GM18858 (cell line): ENCODE measurements at regions not wholly inside any gene's neighbourhood (a gene's known extent, or its start where the extent isn't known, plus 50 kb on each side); places are given as distances from the start of the nearest gene placed in this dataset.

Experiments used
- ATAC-seq: cut with Tn5 transposase; IDR thresholded peaks from one replicate; pipeline ENCODE4 v1.9.1; 2021; ENCODE audit not compliant: unreplicated experiment

DNA sequence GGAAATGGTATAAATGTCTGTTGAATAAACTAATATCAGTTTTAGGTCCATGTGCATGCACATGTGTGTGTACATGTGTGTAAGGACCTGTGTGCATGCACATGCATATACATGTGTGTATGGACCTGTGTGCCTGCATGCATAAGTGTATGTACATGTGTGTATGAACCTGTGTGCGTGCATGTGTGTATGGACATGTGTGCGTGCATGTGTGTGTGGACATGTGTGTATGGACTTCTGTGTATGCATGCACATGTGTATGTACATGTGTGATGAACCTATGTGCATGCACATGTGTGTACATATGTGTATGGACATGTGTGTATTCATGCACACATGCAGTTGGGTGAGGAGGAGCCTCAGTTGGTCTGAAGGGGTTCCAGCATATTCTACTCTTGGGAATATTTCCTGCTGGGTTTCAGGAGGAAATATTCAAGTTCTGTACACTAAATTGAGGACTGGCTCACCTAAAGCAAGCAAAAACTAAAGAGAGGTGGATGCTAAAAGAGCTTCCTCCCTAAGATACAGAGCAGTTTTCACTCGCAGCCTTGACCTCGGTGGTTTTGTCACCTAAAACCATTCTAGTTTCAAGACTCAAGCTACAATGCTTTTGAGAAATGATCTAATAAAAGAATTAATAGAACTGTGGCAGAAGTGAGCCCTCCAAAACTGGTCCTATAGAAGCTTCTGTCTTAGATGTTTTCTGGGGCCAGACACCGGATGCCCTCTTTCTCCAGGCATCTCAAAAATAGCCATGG, 742.8 kb downstream of the MAFB start:
- no peak for ATAC-seq

DNA sequence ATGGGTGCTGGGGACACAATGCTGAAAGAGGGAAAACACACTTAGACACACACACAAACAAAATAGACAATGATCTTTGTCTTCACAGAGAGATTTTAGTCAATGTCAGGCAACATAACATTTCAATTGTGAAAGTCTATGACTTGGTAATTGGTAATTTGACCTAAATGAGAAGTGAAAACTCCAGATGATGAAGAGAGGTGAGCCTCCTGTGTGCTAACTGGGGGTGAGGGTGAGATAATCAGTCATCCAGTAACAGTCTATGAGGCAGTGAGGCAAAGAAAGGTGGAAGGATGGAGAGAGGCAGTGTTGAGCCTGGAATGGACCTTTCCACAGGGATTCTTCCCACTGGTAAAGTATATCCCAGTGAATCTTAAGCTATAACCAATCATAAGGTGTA, 744.2 kb downstream of the MAFB start:
- no peak for ATAC-seq

DNA sequence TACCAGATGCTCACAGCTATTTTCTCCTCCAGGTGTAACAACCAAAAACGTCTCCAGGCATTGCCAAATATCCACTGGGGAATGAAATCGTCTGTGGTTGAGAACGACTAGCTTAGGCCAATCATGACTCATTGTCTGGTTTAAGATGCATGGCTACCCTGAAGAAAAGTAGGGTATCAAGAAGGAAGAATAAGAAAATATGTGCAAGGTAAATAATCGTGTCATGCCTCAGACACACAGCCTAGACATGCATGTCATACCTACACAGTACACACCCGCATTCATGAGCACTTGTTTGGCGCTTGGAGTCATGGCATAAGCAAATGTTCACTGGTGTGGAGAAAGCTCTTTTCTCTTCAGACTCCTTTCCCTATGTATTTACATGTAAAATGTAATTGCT, 745.7 kb downstream of the MAFB start:
- ATAC-seq: no peak

DNA sequence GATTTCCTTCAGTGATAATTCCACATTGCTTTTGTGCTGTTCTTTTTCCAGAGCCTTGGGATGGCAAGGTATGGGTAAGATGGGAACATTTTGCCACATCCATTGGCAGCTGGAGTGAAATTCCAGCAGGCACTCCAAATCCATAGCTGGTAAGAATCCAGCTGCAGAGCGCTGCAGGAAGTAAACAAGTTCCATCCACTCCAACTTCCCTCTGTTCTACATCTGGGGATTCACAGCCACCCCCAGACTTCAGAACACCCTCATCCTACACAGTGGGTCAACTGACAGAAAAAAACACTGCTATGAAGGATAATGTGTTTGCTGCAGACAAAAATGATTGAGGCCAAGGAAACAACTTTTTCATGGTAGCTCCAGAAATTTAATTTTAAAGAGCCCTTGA, 747.8 kb downstream of the MAFB start:
- ATAC-seq: no peak

DNA sequence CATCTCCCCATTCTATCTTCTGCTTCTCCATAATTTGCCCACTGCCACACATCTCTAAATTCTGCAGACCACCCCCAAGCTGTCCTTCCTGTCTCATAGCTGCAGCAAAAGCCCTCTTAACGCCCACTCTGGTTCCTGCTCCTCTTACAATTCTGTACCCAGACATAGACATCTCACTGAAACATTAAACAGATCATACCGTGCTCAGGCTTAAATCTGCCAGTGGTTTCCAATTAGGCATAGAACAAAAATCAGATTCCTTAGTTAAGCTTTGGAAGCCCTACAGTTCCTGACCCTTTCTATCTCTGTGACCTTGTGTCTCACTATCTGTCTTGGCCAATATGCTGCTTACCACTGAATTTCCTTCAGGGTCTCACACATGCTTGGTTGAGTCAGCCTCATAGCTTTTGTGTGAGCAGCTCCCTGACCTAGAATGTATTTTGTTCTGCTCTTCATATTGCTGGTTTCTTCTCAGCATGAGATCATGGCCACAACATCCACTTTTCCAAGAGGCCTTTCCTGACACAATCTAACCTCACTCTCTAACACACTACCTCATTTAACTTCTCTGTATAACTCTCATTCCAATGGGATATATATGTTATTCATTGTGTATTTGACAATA, 749.7 kb downstream of the MAFB start:
- ATAC-seq: no peak

DNA sequence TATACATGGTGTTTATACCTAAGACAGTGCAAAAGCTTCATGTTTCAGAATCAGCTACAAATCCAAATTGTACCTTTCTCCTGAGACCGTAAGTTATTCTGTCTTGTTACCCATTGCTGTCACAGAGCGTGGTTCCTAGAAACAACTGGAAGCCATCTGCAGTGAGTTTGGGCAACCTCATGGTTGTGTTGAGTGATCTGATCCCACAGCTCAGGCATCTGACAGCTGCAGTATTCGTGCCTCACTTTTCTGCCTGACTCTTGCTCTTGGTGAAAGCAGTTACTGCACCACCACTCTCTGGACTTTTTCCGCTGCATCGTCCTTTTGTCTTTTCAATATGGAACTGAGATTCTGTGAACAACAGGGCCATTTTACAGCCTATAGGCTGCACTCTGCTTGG, 752.6 kb downstream of the MAFB start:
- no peak for ATAC-seq

DNA sequence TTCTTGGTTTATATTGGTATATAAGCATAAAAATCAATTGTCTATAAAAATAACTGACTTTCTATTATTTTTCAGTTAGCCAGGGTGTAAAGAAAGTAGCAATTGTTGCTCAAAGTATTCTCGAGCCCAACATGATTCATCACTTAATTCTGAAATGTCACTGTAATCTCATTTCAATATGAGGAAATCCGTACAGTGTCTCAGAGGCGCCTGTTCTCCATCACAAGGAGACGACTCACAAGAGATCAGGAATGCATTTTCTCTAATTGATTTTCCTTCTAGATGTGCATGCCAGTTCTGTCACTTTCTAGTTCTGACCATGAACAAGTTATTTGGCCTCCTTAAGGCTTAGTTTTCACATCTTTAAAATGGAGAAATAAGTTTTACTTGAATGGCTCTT, 753.1 kb downstream of the MAFB start:
- no peak for ATAC-seq

DNA sequence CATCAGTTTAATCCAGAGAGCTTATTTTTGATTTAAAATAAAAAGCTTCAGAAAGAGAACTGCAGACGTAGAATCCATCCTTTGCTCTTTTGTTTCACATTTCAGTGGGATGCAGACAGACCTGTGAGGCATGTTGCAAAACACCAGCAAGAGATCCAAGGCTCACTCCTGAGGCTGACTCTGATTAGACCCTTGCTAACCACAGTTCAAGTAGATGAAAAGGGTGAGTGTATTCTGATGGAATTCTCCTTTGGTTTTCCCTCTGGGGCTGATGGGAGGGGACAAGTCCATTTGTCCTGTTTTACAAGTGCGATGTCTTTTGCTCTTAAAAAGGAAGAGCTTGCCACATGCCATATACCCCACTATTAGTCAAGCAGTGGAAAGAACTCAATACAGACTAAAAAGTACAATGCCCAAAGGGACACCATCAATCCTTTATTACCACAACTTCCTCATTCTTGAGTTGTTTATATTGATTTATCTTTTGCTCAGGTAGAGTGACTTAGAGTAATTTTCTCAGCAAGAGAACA, 772.7 kb downstream of the MAFB start:
- ATAC-seq: no peak

DNA sequence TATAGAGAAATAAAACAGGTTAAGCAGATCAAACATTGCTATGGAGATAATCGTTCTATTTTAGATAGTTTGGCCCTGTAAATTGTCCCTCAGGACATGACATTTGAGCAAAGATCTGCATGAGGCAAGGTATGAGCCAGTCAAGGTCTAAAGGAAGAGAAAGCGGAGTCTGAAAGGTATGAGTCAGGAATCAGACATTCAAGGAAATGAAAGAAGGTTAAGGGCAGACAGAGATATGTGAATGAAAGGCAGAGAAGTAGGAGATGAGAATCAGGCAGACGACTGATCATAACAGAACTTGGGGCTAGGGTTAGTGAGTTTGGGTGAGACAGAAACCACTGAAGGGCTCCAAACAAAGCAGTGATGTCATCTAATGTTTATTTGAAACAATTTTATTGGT, 775.8 kb downstream of the MAFB start:
- no peak for ATAC-seq

DNA sequence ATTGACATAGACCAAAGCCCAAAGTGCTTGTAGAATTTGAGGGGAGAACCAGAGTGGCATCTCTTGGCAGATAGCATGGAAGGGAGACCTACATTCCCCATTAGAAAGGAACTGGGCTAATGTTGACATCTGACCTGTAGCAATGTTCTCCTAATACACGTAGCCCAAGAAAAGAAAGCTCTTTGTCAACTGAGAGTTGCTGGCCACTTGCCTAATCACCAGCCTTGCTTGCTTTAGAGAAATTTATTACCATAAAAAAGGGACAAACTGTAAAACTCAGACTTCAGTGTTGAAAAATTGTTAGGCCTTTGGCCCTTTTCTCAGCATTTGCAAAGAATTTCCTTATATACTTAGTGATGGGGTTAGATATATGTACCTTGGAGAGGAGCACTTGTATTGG, 777.5 kb downstream of the MAFB start:
- ATAC-seq: no peak

DNA sequence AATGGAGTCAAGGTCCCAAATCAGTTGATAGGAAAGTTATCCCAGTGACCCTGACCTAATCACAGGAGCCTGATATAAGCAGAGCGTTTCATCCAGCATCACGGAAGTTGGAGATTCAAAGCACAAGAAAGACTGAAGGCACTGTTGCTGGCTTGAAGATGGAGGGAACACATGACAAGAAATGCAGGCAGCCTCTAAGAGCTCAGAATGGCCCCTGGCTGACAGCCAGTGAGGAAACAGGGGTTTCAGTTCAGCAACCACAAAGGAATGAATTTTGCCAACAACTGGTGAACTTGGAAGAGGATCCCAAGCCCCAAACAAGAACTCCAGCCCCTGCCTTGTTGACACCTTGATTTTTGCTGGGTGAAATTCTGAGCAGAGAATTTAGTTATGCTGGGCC, 778.5 kb downstream of the MAFB start:
- ATAC-seq: no peak

DNA sequence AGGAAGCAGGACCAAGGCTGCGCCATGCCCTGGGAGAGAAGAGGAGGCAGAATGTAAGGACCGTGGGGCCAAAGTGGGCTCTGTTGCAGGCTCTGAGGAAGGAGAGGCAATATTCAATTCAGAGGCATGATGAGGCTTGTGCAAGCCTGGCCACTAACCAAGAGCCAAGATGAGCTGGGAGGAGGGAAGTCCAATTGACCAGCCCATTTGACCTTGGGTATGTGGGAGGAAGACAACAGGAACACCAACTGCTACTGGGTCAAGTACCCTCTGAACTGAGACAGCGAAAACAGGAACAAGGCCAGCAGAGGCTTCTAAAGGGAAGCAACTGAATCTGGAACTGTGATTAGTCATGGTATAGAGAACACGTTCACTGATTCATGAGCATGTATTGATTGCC, 779.6 kb downstream of the MAFB start:
- no peak for ATAC-seq

DNA sequence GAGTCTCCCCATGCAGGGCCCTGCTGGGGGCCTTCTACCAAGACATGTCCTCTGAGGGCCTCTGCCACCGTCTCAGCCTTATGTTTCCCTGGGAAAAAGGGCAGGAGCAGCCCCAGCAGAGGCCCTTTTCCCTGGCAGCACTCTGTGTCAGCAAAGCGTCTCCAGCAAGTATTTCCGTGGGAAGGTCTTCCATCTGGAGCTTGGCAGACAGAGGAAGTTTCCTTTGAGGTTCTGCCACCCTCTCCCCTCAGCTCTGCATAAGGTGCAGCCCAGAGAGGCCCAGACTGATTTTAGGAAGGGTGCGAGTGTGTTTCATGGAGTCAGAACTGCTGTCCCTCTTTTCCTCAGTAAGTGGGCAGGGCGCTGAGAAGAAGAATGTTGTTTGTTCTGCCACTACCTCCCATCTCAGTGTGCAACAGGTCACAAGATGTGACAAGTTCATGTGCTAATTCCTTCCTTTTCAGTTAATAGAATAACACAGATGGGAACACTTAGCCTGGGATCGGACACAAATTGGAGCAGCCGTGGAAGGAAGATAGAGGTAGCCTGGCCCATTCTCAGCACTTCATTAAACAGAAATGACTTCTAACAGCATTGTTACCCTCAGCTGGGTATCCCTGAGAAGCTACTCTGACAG, 784.4 kb downstream of the MAFB start:
- ATAC-seq: no peak

DNA sequence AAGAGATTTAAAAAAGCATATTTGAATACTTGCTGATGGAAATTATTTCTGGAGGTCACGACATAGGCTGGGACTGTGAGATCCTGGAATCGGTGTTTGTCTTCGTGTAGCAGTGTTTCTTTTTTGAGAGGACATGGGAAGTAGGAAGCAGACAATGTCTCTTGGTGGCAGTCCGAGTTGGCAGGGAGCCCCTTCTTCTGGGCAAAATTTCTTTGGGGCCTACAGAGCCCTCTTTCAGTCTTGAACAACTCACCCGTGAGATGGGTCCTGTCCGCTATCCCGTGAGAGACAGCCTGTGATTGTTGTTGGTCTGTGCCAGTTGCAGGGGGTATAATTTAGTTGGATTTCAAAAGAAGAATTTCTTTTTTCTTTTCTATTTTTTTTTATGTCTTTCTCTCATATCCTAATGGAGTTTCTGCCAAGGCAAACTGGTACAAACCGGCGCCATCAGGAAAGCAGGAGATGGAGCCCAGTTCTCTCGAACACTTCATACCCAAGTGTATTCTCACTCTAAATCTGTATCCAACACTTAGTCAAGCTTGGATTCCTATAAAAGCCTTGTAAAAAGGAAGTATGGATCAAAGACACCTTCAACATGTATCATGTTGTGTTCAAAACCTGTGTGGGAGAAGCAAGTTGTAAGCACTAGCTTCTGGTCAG, 785.1 kb downstream of the MAFB start:
- no peak for ATAC-seq

DNA sequence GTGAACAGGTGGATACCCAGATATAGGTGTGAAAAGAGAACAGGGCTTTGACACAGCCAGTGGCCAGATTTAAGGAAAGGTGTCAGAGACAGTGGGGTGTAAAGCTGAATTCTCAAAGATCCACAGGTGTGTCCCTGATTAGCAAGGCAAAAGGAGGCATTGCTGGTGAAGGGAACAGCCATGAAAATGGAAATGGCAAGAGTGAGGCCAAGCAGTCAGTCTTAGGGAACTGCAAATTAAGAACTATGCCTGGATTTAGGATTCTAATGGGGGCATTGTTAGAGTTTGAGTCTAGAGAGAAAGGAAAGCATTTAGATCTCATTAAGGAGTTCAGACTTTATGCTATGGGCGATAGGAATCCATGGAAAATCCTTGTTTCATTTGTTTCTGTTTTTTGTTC, 789.2 kb downstream of the MAFB start:
- ATAC-seq: no peak

DNA sequence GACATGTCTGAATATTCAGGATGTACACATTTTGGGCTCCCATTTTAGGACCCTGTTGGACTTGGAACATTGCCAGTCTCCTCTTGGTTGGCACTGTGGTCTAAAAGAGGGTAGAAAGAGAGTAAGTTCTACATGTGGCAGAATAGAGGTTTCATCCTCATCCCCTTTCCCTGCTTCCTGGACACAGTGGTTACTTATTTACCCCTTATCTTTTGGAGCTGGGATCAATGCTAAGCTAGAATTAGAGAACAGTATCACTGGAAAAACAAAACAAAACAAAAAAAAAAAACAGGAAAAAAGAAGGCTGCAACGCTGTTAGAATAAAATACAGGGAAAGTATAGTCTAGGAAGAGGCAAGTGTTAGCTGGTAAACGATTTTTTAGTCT, 790.6 kb downstream of the MAFB start:
- ATAC-seq: no peak

DNA sequence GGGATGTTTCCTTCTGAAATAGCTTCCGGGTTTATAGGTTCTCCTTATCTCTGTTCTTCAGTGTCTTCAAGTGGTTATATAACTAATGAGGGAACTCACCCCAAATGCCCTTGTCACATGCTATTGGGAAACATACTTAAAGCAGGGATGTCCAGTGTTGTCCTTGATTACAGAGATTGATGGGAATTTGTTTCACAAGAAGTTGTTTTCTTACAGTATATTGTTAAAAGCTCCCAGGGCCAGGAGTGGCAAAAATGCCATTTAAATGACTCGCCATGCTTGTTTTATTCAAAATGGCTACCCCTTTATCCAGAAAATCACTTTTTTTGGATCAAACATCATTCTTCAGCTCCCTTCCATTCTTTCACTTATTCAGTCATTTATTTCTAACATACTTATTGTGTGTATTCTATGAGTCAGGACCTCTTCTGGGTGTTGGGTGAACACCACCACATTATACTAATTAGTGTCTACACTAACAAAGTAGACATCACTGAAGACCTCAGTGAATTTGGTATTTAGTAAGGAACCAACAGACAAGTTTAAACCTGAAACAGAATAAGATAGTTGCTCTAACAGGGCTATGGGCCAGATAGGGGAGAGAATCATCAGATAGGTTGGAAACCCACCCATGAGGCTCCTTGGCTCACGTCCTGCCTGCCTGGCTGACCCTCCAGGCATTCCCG, 791.1 kb downstream of the MAFB start:
- ATAC-seq: no peak

DNA sequence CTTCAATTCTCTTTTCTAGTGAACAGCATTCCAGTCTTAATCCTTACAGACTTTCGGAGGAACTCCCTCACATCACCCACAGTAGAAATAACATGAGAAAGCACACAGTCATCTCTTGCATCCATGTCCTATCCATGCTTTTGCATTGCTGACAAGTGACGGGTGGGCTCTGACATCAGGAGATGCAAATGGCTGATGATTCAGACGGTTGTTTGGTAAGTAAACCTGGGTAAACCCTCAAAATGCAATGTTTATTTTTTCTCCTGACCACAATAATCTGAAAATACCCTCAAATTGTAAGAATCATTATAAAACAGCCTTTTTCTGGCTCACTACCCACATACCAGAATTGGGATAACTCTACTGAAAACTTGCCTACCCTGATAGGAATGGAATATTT, 792.0 kb downstream of the MAFB start:
- no peak for ATAC-seq

DNA sequence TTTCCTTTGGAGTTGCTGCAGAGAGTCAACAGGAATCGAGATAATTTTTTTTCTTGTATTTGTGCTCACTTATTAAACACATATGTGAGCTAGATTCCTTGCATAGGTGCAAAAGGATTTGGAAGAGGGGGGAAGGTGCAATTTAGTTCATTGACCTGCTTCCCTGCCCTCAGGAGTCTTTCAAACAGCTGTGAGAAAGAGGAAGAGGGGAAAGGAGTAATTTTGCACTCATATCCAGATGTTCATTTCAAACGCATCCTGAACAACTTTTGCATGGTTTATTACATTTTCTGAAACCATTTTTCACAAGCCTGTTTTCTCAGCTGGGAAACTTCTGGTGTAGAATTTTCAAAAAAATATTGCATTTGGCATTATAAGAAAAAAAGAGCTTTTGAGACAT, 795.0 kb downstream of the MAFB start:
- ATAC-seq: no peak

DNA sequence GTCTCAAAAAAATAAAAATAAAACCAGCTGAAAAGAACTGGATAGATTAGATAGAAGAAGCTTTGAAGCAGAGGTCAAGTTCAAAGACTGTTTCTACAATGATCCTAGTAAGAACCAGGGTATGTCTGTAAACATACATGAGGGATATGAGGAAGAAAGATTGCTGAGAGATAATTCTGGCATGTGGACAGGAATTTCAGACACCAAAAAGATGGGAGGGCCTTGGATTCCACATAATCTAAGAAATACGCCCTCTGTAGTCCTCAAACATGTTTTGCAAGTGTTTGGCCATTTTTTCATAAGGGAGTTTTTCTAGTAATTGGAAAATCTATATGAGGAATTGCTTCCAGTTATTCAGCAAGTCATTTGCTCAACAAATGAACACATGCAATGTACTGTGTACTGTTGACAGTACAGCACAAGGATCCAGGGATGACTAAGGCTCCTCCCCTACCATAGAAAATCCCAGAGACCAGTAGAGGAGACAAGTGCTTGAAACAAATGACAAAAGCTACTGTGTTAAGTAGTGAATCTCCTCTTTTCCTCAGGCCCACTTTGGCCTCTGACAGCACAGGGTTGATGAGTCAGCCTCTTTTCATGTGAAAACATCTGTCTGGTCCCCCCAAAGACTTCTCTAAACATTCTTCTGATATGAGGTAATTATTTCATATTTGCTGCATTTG, 795.9 kb downstream of the MAFB start:
- no peak for ATAC-seq

DNA sequence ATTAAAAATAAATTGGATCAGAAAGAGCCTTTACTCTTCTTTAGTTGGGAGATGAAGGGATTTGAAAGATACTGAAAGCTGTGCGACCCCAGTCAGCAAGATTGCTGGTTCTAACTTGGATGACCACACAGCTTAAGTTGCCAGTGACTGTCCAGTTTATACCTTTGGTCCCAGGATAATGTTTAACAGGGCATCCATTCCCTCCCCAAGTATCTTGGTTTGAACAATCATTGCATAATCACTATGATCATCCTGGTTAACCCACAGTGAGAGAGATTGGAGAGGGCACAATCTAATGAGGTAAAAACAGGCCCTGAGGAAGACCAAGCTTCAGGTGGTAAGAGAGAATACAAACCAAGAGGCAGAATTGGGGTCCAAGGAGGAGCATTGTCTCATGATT, 798.3 kb downstream of the MAFB start:
- ATAC-seq: no peak
